Mucosa of descending colon (tissue), 3 donors: ENCODE measurements at regions not wholly inside any gene's neighbourhood (a gene's known extent, or its start where the extent isn't known, plus 50 kb on each side); places are given as distances from the start of the nearest gene placed in this dataset.
A peak's percentile ranks its signal among the peaks of the same experiment; 100 is the strongest.

Source experiments
- ATAC-seq: fragments of 200-7000 bp; cut with Tn5 transposase; one replicate; pipeline ENCODE4 v1.9.1; 2020; ENCODE audit warnings: mild to moderate bottlenecking, moderate library complexity
- DNase-seq, 3 donors: peaks; one replicate each; pipeline ENCODE4 v3.0.0-alpha.2; 2020
- H3K36me3 ChIP-seq: fragments of 200-600 bp; one replicate; pipeline ENCODE4 v1.8.0; 2021; ENCODE audit warnings: low read depth, mild to moderate bottlenecking
- H3K4me1 ChIP-seq: fragments of 200-600 bp; one replicate; pipeline ENCODE4 v1.8.0; 2021; ENCODE audit warnings: low read depth, mild to moderate bottlenecking
- H3K4me3 ChIP-seq: fragments of 200-600 bp; one replicate; pipeline ENCODE4 v1.8.0; 2021; ENCODE audit warnings: mild to moderate bottlenecking
- H3K9me3 ChIP-seq: fragments of 200-600 bp; one replicate; pipeline ENCODE4 v1.8.0; 2021; ENCODE audit warnings: mild to moderate bottlenecking
- CTCF ChIP-seq: fragments of 200-600 bp; IDR thresholded peaks from one replicate; pipeline ENCODE4 v1.8.0; 2022; ENCODE audit warnings: antibody characterized with exemption, mild to moderate bottlenecking
- intact Hi-C, 2 donors: fragments of 100-400 bp; cut with DNase I in 1 of 2; cut with micrococcal nuclease in 1 of 2; formaldehyde crosslinking; loops; one replicate each; pipeline versions ENCODE4 v1.11.0 to v1.11.1; 2022; cut with DNase I, micrococcal nuclease
- donor health status: DM: no; HTN: no; CAD: no; lungs with moderate emphysema.
- donor health status: DM: no; HTN: no; CAD: no.
- donor health status: DM: no; HTN: yes; CAD: no.

GRCh38 chr15:67901922-67902321 lies 62.1 kb upstream of the RNU6-1 start:
- intact Hi-C loops, result no loop called here
- Histone ChIP-seq H3K36me3 (no peaks in the 10 kb centered on the region), H3K9me3 (no peaks in the 10 kb centered on the region), H3K4me1 (peaks cover 5% of the 10 kb centered on the region), H3K4me3 (no peak overlapping the region)
- no peak for DNase-seq
- peak; percentile 79 for ATAC-seq
- TF ChIP-seq CTCF, result no peak

DNA sequence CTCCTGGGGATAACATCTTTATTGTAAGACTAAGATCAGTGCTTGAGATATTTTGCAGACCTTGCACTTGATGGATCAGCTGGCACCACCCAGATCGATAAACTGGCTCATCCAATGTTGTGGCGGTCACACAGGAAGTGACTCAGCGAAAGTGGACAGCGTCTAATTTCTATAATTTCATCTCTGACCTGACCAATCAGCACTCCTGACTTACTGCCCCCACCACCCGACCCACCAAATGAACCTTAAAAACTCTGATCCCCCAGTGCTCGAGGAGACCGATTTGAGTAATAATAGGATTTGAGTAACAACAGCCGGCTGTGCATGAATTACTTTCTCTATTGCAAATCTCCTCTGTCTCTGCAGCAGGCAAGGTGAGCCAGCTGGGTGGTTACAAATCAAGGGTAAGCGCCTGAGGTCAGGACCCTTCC lies 62.7 kb upstream of the RNU6-1 start:
- Histone ChIP-seq H3K4me3 (no peak overlapping the region), H3K9me3 (no peaks in the 10 kb centered on the region), H3K4me1 (peaks cover 5% of the 10 kb centered on the region), H3K36me3 (no peaks in the 10 kb centered on the region)
- no peak for DNase-seq
- intact Hi-C loops, result no loop called here
- ATAC-seq, result no peak
- no peak for TF ChIP-seq CTCF

DNA sequence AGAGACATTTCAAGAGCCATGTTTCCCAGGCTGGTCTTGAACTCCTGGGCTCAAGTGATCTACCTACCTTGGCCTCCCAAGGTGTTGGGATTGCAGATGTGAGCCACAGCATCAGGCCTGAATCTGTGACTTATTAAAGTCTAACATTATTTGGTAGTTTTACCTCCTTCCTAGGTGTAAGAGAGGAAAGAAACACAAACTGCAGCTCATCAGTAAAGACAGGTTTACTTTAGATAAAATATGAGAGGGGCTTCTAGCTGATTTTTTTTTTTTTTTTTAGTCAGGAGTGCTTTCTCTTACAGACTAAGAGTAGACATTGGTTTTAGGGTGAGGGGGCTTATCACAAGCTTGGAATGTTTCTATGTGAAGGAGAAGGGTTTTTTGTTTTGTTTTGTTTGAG lies 63.9 kb upstream of the RNU6-1 start:
- intact Hi-C loops, result no loop called here
- H3K9me3 ChIP-seq, result no peaks in the 10 kb centered on the region
- H3K4me3 ChIP-seq, result no peak overlapping the region
- ATAC-seq (no peak), DNase-seq (no peak)
- TF ChIP-seq CTCF, result no peak
- H3K4me1 ChIP-seq, result peaks cover 5% of the 10 kb centered on the region
- H3K36me3 ChIP-seq, result no peaks in the 10 kb centered on the region

DNA sequence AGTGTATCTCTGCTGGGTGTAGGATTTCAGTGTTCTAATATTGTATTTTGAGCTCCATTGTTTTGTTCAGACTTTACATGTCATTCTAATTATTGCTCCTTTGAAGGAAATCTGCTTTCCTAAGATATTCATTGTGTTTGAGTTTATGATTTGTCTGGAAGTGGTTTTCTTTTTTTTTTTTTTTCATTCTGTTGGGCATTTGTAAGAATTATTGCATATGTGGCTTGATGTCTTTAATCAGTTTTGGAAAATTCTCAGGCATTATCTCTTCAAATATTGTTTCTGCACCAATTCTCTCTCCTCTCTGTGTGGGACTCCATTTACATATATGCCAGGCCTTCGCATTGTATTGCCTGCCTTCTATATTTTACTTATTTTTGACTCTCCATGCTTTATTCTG lies 65.8 kb upstream of the RNU6-1 start:
- intact Hi-C loops, result no loop called here
- no peak for DNase-seq
- TF ChIP-seq CTCF, result no peak
- no peak overlapping the region for H3K4me3 ChIP-seq
- peaks cover 7% of the 10 kb centered on the region for H3K9me3 ChIP-seq
- no peak for ATAC-seq
- H3K4me1 ChIP-seq, result peaks cover 5% of the 10 kb centered on the region
- H3K36me3 ChIP-seq, result no peaks in the 10 kb centered on the region

GRCh38 chr15:67906382-67906781 lies 66.5 kb upstream of the RNU6-1 start:
- ATAC-seq, result no peak
- Histone ChIP-seq H3K4me3 (no peak overlapping the region), H3K36me3 (no peaks in the 10 kb centered on the region), H3K9me3 (peaks cover 7% of the 10 kb centered on the region), H3K4me1 (peaks cover 5% of the 10 kb centered on the region)
- no peak for DNase-seq
- no peak for TF ChIP-seq CTCF
- intact Hi-C loops, result no loop called here

GRCh38 chr15:67907184-67907723 lies 67.4 kb upstream of the RNU6-1 start:
- Histone ChIP-seq H3K36me3 (no peaks in the 10 kb centered on the region), H3K9me3 (peaks cover 7% of the 10 kb centered on the region), H3K4me3 (no peak overlapping the region), H3K4me1 (no peaks in the 10 kb centered on the region)
- no peak for DNase-seq
- ATAC-seq, result no peak
- TF ChIP-seq CTCF, result no peak
- intact Hi-C loops, result no loop called here
